HG03442 (cell line): ENCODE measurements at regions not wholly inside any gene's neighbourhood (a gene's known extent, or its start where the extent isn't known, plus 50 kb on each side); places are given as distances from the start of the nearest gene placed in this dataset.
"Not testable (repeated sequence)": the region's sequence is repeated elsewhere in the genome, so short reads cannot be mapped to it uniquely, and the experiment has no call there.

Source experiments
- ATAC-seq: cut with Tn5 transposase; IDR thresholded peaks from one replicate; pipeline ENCODE4 v1.9.1; 2021; ENCODE audit warnings: mild to moderate bottlenecking, moderate library complexity; ENCODE audit not compliant: unreplicated experiment

DNA sequence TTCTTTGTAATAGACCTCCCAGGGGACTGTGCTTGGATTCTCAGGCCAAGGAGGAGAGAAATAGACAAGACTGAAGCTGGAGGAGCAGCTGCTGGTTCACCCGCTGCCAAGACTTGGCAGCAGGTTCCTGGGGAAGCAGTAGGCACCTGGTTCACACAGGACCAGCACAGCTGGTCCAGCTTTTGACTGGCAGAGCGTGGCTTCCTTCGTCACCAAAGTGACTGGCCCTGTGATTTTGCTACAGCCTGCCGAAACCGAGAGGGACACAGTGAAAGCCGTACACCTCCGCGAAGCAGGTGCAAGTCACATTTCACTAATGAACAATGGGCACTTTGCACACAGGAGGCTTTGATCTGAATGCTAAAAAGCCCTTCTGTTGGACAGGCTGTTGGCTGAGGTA, 199.0 kb downstream of the RNF144B start:
- ATAC-seq = no peak

DNA sequence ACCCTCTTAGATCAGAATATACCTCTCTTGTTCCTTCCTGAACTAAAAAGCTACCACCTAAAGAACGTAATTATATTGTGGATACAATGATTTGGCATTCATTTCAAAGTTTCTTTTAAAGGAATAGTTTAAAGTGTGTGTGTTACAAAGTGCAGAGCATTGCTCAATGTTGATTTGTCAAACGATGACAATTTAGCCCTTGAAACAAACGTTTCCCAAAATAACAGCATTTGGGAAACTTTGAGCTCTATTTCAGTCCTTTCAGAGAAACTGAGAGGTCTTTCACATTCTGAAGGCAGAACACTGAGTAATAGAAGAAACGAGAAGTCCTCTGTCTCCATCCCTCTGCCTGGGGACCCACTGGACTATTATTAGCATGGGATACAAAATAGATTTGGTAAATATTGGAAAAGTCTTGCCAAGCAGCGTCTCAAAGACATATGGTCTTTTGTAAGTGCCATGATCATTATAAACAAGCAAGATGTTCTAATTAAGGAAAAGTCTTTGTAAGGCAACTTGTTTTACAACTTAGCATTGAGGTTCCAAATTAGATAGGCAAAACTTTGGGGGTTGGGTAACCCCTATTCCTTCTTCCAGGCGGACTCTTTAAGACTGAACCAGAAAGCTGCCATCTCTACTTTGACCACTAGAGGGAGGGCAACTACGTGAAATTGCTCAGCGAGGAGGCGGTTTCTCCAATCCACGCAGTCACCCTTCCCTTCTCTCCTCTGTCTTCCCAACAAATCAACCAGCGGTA, 208.8 kb downstream of the RNF144B start:
- peak; percentile 83 for ATAC-seq

DNA sequence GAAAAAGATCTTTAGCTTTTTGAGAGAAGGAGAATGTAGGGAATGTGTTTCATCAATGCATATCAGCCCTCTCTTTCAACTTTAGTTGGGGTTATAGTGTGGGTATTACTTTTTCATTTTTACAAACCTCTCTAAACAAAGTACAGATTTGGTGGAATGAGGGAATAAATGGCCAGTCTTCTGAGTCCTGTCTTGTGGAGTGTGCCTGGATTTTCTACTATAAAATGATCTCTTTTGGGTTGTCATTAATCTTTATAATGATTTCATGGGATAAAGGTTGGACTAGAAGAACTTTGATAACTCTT, 209.3 kb downstream of the RNF144B start:
- peak; percentile 26 for ATAC-seq

GRCh38 chr6:18598551-18599264, 211.6 kb downstream of the RNF144B start:
- ATAC-seq = no peak

GRCh38 chr6:18600255-18600654, 213.1 kb downstream of the RNF144B start:
- ATAC-seq = no peak

GRCh38 chr6:18601516-18602020, 214.4 kb downstream of the RNF144B start:
- no peak for ATAC-seq

- ATAC-seq = no peak
Measured at GRCh38 chr6:18602931-18603330, 215.8 kb downstream of the RNF144B start.

- ATAC-seq = no peak
Measured at GRCh38 chr6:18603361-18603760, 216.2 kb downstream of the RNF144B start.

DNA sequence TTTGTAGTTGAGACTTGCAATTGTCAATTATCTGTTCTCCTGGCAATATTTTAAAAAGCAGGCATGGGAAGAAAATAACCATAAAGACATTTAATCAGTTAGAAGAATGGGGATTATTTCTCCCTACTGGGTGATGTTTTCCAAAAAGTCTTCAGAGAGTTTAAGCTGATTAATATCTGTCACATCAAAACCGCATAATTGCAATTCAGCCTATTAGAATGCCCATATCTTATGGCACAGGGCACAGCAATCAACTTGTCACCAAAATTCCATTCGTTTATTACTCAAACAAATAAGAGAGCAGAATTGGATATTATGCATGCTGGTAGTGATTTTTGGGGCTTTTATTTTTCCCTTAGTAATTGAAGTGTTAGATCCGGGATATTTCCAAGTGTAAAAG, 218.7 kb downstream of the RNF144B start:
- ATAC-seq = no peak

DNA sequence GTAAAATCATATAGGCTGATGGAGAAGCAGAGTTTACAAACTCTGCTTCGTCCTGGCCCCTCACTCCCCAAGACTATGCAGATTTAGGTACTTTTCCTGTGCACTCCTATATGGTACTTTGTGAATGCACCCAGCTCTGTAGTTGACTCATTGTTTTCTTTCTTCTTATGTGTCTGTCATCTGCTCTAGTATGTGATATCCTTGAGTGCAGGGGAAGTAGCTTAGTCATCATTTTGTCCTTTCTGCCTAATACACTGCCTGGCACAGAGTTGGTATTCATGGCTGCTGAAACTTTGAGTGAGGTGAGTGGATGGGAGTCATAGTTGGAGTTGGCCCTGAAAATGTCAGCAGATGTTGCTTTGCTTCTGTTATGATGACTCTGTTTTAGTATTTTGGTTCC, 222.6 kb downstream of the RNF144B start:
- ATAC-seq = no peak

GRCh38 chr6:18613319-18613925, 226.3 kb downstream of the RNF144B start:
- no peak for ATAC-seq

- ATAC-seq = no peak
Measured at GRCh38 chr6:18629571-18629970, 242.4 kb downstream of the RNF144B start.

GRCh38 chr6:18632670-18633410, 245.7 kb downstream of the RNF144B start:
- ATAC-seq = no peak

- no peak for ATAC-seq
Measured at GRCh38 chr6:18634912-18635311, 247.8 kb downstream of the RNF144B start.

DNA sequence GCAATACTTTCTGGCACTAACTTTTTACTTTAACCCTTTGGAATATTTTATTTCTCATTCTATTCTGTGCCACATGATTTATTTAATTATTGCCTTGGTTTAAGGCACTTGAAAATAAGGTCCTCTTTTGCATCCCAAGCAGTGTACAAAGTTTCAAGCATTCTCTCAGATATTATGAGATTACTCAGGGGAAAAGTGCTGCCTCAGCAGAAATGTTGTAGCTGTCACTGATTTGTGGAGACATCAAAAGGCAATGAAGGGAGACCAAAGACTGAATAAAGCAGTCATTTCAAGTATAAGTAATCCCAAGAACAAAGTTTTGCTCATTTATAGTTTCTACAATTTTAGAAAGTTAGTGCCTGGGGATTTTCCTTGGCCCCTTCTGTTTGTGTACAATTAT, 253.0 kb downstream of the RNF144B start:
- no peak for ATAC-seq

GRCh38 chr6:18640754-18641153, 253.6 kb downstream of the RNF144B start:
- no peak for ATAC-seq

DNA sequence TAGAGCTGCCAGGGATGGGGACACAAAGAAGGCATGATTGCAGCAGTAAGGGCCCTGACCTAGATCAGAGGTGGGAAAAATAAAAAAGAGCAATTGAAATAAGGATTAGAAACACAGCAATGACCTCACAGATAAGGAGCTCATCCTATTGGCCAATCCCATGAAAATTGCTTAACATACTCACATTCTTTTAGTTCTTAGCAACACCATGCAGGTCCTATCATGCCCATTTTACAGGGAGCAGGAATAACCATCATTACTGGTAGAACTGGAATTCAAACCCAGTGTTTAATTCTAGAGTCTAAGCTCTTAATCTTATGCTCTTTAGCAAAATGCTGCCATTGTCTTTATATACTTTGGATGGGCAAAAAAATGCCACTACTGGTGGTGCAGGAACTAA, 267.7 kb downstream of the RNF144B start:
- ATAC-seq = no peak

DNA sequence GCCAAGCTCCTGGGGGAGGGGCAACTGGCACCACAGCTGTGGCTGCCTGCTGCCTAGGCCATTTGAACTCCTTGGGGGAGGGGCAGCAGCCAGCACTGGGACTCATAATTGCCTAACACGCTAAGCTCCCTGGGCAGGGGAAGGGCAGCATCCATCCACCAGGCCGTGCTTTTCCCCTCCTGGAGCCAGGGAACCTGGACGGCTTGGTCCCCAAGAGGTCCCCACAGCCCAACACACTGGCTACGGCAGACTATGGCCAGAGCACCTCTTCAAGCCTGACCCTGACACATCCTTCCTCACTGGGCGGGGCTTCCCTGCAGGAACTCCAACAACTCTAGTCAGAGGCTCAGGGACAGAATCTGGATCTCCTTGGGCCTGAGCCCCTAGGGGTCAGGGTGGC, 269.4 kb downstream of the RNF144B start:
- no peak for ATAC-seq

GRCh38 chr6:18659994-18660393, 272.8 kb downstream of the RNF144B start:
- not testable (repeated sequence) for ATAC-seq

GRCh38 chr6:18663011-18663410, 275.9 kb downstream of the RNF144B start:
- ATAC-seq = no peak

DNA sequence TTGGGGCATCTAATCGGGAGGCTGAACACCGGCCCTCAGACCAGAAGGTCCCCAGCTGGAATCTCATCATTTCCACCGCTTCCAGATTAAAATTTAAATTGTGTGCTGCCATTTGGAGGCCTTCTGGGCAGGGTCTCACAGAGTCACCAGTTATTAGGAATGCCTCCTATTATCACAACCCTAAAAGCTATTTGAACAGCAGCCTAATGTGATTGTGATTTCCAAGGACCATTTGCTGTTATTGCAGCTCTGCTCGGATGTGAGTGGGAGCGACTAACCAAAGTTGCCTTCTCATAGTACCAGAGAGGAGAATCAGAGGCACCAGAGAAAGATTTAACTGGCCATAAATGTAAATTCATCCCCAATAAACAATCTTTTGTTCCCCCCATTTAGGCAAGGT, 277.3 kb downstream of the RNF144B start:
- no peak for ATAC-seq
